HG02610 (cell line): ENCODE measurements at regions not wholly inside any gene's neighbourhood (a gene's known extent, or its start where the extent isn't known, plus 50 kb on each side); places are given as distances from the start of the nearest gene placed in this dataset.
A peak's percentile ranks its signal among the peaks of the same experiment; 100 is the strongest.
"Not testable (repeated sequence)": the region's sequence is repeated elsewhere in the genome, so short reads cannot be mapped to it uniquely, and the experiment has no call there.

Source experiments
- ATAC-seq: cut with Tn5 transposase; IDR thresholded peaks from one replicate; pipeline ENCODE4 v1.9.1; 2021; ENCODE audit warnings: mild to moderate bottlenecking, moderate library complexity; ENCODE audit not compliant: unreplicated experiment

DNA sequence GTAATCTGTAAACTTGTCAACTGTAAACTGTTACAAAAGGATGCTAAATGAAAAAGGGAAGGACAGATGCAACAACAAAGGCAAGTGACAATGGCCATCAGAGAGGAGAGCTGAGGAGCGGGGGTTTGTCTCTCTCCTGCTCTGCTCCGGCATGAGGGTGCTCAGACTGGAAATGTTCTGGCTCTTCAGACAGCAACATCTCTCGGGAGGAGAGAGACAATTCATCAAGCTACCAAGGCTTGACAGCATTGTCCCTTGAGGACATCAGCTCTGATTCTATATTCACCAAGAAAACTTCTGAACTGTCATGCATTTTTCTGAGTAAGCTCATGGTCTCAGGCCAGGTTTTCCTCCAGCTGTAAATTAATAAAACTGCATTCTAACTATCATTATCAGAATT, 408.2 kb downstream of the IGSF11 start:
- no peak for ATAC-seq

DNA sequence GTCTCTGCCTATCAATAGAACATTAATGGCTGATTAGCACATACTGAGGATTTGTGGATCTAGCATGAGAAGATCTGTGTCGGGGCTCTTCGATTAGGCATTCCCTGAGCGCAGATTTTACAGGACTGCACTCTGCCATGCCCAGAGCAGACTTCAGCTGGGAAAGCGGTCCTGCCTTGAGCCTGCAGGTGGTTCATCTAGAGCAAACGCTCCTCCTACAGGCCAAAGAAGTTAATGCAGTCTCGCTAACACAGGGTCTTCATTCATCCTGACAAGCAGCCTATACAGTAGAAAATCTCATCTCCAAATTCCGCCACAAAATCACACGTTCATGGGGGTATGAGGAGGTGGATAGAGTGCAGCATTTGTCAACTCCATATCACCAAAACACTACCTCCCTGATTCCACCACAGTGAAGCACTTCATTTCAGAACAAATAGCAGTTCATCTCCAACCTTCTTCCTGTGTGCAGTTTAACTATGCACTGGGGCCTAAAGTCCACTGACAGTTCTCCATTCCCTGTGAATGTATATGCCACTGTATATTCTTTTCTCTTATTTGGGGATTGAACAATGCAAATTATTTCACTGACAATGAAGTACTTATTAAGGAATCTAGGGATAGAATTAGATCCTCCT, 405.8 kb downstream of the IGSF11 start:
- peak; percentile 99 for ATAC-seq

DNA sequence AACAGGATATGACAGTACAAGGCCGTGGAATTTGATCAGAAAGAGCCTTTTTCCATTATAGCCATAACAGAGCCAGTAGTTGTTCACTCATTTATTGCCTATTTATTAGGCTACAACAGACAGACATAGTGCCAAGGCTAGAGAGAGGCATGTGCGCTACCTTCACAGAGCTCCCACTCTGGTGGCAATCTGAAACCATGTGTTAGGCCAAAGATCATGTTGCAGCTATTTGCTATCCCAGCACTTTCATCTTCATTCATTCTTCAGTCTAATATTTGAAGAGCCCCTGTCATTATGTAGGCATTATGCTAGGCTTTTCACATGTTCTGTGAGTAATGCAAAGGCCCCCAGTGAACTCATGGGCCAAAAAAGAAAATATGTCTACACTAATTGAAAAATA, 404.8 kb downstream of the IGSF11 start:
- no peak for ATAC-seq

DNA sequence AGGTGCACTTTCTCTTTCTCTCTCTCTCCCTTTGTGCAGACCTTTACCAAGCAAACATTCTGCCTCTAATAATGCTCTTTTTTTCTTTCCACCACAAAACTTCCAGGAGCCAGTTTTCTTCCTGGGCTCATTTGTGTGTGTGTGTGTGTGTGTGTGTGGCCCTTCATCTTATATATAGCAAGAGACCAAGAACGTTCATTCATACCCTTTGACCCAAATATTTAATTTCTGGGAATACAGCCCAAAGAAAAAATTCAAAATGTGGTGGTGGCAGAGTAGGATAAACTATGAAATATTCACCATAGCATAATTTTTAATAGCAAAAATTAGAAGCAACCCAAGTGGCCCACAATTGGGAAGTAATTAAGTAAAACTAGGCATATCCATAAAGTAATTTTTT, 398.9 kb downstream of the IGSF11 start:
- ATAC-seq = no peak

DNA sequence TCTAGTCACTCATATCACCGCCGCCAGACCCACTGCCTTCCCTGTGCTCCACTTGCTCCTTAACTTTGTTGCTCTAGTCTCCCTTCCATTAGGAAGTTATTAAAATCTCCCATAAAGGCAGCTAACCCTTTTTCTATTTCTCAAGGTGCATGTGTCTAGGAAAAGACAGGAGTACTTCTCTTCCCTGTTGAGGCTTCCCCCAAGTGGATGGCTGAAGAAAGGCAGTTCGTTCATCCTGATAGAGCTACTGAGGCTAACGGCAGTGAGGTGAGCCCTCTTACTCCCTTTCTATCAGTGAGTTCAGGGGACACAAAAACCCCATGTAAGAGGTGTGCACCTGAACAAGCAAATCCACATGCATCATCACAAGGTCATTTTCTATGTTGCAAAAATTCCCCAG, 397.8 kb downstream of the IGSF11 start:
- ATAC-seq = no peak

DNA sequence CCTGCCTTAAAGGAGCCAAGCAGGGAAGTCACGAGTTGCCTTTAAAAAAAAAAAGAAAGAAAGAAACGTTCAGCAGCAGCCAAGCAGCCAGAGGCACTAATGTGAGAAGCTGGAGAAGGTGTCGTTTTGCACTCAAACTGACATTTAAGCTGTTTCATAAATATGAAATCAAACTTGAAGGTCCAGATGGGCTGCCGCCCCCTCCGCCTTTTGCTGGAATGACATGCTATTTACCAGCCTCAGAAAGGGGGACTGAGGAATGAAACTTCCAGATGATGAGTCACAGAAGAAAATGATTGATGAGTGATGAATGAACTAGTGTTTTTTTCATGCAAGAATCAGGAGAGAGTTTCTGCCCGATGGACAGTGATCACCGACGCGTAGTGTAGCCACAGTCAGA, 396.8 kb downstream of the IGSF11 start:
- no peak for ATAC-seq

DNA sequence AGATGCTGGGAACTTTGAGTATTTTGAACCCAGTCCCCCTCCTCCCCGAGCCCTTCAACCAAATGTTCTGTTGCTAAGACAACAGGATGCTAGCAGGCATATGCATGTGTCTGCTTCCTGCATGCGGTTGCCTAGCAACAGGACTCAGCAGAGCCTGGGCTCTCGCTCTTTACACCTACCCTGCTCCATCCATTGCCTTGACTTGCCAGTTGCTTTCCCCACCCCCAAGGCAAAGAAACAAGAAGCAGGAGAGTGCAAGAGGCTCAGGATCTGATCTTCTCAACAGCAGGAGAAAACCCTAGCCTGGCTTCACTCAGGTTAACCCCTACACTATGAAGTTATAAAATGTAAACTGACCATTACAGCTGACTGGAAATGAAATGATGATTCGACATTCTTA, 393.0 kb downstream of the IGSF11 start:
- peak; percentile 64 for ATAC-seq

DNA sequence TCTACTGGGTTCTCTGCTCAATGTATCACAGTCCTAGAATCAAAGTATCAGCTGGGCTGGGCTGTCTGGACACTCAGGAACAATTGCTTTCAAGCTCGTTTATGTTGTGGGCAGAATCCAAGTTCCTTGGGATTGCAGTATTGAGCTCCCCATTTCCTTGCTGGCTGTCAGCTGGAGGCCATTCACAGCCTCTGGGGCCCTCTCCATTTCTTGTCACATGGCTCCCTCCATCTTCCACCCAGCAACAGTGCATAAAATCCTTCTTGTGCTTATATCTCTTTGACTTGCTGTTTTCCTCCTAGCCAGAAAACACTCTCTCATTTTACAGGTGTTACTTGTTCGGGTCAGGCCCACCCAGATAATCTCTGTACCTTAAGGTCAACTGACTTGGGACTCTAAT, 363.5 kb downstream of the IGSF11 start:
- no peak for ATAC-seq

DNA sequence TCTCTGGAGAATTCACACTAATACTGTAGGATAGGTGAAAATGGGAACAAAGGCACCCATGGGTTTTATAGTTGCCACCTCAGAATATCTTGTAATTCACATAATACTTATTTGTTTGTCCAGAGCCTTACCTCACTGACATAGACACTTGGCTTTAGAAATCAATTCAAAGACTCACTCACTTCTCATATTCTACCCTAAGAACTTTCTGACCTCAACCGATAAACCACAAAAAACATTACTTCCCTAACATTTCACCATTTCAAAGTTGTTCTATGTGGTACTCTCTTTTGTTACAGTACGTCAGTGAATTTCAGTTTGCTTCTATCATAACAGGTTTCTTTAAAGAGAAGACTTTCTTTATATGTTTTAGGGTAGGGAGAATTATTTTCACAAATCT, 359.3 kb downstream of the IGSF11 start:
- ATAC-seq = no peak

DNA sequence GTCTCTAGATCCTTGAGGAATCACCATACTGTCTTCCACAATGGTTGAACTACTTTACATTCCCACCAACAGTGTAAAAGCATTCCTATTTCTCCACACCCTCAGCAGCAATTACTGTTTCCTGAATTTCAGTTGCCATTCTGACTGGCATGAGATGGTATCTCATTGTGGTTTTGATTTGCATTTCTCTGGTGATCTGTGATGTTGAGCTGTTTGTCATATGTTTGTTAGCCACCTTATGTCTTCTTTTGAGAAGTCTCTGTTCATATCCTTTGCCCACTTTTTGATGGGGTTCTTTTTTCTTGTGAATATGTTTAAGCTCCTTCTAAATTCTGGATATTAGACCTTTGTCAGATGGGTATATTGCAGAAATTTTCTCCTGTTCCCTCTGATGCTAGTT, 356.0 kb downstream of the IGSF11 start:
- not testable (repeated sequence) for ATAC-seq

DNA sequence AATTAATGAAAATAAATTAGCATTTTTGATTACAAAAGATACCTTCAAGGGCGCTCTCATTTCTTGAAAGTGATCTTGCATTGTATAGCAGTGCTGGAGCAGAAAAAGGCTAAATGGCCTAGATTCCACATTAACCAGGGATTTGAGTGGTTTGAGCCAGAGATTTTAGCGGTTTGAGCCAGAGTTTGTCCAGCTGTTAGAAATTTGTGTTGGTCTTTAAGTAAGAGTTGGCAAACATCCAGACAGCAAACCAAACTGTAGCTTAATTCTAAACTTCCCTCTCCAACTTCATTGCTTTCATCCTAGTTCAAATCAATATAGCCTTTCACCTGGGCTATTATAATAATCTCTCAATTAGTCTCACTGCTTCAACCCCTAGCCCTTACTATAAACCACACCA, 351.7 kb downstream of the IGSF11 start:
- ATAC-seq = no peak

DNA sequence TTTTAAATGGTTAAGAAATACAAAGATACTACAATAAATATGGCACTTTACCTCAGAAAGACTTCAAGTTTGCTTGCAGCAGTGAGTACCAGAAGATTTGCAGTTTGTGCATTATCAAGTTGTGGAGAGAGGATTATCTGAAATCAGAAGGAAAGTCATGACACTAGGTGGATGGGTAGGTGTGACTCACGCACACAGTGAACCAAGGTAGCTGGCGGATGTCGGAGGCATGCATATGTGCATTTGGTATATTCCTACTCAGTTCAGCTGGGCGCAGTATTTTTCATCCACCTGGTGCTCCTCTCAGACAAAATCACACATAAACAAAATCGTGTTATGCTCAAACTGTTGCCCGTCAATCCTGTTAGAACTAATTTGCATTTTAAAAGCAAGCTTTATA, 351.0 kb downstream of the IGSF11 start:
- no peak for ATAC-seq

DNA sequence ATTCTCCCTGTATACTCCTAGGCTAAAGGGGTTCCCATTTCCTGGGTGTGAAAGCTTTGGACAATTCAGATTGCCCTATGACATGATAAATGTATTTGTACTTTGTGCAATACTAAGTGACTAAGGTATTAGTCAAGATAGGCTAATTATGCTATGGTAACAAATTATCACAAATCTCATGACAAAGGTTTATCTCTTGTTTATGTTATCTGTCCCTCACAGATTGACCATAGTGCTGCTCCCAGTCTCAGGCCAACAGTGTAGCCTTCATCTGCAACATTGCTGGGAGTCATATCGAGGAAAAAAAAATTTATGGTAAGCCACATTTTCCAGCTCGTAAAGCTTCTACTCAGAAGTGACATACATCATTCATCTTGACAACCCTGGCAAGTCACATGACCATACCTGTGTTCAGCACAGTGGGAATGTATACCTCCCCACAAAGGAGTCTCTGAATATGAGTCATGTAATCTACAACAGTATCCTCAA, 346.2 kb downstream of the IGSF11 start:
- no peak for ATAC-seq

DNA sequence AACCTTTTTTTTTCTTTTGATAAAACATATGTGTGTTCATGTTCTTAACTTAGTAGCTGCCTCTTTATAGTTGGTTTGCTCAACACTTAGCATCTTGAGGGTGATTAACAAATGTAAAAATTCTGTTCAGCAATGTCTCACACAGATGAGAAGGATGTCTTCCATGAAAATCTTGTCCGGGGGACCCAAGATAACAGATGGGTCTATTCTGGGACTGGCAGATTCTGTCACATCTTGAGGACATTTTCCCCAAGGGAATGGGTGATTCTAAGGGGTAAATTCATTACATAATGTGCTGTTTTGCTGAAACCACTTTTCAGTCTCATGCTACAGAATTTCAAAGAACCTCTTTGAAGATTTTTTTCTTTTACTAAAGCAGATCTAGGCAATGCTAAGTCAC, 342.2 kb downstream of the IGSF11 start:
- ATAC-seq = no peak

DNA sequence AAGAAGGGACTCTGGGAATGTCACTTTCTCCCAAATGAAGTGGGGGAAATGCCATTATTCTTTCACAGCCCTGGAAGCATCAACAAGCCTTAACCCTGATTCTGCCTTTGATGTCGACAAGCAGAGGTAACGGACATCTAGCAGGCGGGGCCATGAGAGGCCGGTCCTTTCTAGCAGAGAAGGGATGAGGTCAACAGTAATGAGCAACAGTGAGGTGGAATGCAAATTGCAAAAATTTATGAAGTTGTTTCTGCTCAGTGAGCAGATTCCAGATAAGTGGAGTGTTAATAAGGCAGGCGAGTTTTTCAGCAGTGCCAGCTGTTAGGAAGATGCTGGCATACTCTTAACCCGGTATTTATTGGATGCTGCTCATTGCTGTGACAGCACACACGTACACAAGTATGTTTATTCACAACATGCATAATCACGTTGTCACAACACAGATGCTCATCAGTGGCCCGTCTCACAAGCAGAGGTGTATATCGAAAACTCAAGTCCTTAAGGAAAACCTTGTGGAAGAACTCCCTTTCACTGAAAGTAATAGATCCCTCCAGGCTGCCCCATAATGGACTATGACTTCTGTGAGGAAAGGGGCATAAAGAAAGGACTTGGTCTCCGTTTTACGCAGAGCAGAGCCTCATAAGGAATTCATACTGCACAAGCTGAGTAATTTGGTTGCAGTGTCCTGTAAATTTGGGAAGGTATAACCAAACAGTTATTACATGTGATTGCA, 329.0 kb downstream of the IGSF11 start:
- ATAC-seq = no peak

DNA sequence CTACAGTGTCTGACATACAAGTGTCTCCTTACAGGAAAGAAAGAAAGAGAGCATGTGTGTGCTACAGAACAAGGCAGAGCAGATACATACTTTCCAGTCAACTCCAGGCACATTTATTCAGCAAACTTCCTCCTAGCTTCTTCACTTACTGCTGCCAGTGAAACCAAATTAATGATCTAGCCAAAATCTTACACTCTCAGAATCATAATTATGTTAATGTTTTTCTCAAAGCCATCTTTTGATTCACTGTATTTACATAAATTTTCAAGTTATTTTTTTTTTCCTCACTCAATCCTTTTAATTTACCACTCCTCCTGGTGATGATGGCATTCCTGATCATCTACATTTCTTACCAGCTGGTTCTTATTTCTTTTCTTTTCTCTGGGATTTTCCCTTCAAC, 326.7 kb downstream of the IGSF11 start:
- no peak for ATAC-seq

DNA sequence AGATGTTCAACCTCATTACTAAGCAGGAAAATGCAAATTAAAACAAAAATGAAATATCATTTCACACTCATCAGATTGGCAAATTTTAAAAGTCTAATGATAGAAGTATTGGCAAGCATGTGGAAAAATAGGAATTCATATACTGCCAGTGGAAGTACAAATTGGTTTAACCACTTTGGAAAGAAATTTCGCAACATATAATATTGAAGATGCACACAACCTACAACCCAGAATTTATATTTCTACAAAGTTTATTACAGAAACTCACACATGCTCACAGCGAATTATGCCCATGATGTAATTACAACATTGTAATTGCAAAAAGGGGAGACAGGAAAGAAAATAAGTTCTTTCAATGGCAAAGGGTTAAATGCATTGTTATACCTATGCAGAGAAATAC, 324.1 kb downstream of the IGSF11 start:
- ATAC-seq = no peak

DNA sequence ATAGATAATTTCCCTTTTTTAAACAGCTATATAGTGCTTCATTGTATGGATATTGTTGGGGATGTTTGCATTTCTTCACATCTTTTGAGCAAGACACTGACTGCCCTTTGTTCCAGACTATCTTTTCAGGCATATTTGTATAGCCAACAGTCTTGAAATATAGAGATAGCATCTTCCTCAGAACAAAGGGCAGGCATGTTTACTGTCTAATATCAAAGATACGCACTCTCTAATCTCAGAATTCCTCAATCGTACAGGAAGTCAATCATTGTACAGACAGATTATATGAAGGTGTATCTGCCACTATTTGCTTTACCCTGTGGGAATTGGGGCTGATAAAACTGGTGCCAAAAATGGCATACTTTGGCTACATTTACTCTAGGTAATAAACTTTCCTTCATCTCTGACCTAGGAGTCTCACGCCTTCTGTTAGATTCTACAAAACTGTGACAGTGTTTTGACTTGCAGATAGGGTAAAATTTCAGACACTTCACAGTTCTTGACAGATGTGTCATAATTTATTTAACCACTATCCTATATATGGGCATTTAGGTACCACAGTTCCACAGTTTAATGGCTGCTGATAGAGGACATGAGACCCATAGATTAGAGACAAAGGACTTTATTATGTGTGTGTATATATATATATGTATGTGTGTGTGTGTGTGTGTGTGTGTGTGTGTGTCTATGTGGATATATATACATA, 321.0 kb downstream of the IGSF11 start:
- no peak for ATAC-seq

DNA sequence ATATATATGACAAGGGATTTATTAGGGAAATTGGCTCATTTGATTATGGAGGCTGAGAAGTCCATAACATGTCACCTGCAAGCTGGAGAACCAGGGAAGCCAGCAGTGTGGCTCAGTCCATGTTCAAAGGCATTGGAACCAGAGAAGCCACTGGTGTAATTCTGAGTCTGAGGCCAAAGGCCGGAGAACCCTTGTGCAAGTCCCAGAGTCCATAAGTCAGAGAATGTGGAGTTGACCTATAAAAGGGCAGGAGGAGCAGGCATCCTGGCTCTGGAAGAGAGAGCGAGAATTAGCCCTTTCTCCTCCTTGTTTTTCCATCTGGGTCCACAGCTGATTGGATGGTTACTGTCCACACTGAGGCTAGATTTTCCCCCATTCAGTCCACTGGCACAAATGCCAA, 319.8 kb downstream of the IGSF11 start:
- no peak for ATAC-seq

DNA sequence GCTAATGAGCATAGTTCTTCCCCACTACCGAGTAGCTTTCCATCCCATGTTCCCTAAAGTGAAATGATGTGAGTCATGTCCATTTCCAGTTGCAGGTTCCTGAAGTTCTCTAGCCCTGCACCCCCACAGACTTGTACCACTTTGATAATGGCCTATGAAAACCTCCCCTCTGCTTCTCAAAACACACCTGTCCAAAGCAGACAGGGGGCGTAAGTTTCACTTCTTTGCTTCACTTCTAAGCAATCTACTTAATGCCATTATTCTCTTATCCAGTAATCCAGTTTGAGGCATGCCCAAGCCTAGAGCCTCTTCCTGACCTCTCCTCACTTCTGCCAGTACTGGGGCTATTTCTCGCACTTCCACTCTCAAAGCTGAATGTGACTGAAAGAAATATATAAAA, 305.1 kb downstream of the IGSF11 start:
- no peak for ATAC-seq

DNA sequence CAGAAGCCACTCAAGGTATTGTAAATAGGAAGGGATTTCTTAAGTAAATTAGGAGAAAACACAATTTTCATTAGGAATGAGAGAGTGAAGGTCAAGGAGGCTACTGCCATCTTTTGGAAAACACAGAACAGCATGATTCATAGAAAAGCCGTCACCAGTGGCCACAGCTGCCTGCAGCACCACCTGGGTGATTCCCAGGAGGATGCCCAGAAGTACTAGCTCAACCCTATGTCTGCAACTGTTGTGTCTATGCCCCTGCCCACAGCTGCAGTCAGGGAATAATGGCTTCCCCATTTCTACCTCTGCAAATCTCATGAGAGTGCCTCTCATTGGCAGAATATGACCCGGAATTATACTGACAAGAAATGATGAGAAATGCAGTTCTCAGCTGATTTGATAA, 300.0 kb downstream of the IGSF11 start:
- no peak for ATAC-seq

DNA sequence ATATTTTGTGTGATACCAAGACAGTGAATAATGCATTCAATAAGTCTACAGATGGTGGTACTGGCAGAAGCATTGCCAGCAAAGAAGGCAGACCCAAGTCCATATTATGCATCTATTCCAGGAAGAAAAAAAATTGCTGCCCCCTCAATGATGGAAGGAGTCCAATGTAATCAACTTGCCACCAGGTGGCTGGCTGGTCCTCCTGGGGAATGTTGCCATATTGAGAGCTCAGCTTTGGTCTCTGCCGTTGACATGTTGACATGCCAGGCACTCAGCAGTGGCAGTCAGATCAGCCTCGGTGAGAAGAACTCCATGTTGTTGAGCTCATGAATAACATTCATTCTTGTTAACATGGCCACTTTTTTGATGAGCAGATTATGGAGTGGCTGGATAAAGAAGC, 298.5 kb downstream of the IGSF11 start:
- ATAC-seq = no peak
